PFSK-1 (cell line): ENCODE measurements at regions not wholly inside any gene's neighbourhood (a gene's known extent, or its start where the extent isn't known, plus 50 kb on each side); places are given as distances from the start of the nearest gene placed in this dataset.

ENCODE experiments used
- POLR2AphosphoS5 ChIP-seq: IDR thresholded peaks from 2 replicates; pipeline ENCODE4 v1.6.1; 2012; ENCODE audit warnings: low read depth, mild to moderate bottlenecking, control low read depth, low read length, moderate library complexity
- TF ChIP-seq, protein P1 (sequence below), 2 experiments: IDR thresholded peaks; 2 replicates each; pipeline versions ENCODE4 v1.6.1 to v1.8.0; 2011 to 2012; ENCODE audit warnings: low read depth in 2 of 2, low read length in 2 of 2, control low read depth in 1 of 2, inconsistent platforms in 1 of 2, mild to moderate bottlenecking in 1 of 2, moderate library complexity in 1 of 2; ENCODE audit not compliant: insufficient read depth in 1 of 2

DNA sequence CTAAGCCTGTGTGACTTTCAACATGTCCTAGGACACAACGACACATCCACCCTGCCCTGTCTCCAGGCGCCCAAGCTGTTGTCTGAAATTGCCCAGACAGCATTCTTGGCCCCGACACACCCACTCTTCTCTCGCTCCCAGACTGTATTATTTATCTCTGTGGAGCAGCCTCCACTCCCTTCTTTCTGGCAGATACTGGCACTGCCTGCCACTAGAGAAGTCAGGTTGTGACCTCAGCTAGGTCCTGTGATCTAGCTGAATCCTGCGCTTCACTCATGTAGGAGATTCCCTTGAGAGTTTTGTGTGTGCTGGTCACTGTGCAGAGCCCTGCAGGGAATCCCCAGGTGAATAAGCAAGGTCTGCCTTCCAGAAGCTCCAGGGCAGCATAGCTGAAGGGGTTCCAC, 77.1 kb upstream of the TNP1 start:
- TF ChIP-seq, protein P1, sequence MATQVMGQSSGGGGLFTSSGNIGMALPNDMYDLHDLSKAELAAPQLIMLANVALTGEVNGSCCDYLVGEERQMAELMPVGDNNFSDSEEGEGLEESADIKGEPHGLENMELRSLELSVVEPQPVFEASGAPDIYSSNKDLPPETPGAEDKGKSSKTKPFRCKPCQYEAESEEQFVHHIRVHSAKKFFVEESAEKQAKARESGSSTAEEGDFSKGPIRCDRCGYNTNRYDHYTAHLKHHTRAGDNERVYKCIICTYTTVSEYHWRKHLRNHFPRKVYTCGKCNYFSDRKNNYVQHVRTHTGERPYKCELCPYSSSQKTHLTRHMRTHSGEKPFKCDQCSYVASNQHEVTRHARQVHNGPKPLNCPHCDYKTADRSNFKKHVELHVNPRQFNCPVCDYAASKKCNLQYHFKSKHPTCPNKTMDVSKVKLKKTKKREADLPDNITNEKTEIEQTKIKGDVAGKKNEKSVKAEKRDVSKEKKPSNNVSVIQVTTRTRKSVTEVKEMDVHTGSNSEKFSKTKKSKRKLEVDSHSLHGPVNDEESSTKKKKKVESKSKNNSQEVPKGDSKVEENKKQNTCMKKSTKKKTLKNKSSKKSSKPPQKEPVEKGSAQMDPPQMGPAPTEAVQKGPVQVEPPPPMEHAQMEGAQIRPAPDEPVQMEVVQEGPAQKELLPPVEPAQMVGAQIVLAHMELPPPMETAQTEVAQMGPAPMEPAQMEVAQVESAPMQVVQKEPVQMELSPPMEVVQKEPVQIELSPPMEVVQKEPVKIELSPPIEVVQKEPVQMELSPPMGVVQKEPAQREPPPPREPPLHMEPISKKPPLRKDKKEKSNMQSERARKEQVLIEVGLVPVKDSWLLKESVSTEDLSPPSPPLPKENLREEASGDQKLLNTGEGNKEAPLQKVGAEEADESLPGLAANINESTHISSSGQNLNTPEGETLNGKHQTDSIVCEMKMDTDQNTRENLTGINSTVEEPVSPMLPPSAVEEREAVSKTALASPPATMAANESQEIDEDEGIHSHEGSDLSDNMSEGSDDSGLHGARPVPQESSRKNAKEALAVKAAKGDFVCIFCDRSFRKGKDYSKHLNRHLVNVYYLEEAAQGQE (IDR thresholded peaks at IDR 0.05; ENCODE audit: insufficient read depth in 1 of 2, low read depth in 2 of 2, low read length in 2 of 2), result no peak
- no peak for TF ChIP-seq POLR2AphosphoS5
